NCI-H128 (cell line): ENCODE measurements at regions not wholly inside any gene's neighbourhood (a gene's known extent, or its start where the extent isn't known, plus 50 kb on each side); places are given as distances from the start of the nearest gene placed in this dataset.
"Not testable (repeated sequence)": the region's sequence is repeated elsewhere in the genome, so short reads cannot be mapped to it uniquely, and the experiment has no call there.

Source experiments
- DNase-seq: peaks from one replicate; lab custom pipeline; 2025; ENCODE audit not compliant: unreplicated experiment; lab: John Stamatoyannopoulos, UW

DNA sequence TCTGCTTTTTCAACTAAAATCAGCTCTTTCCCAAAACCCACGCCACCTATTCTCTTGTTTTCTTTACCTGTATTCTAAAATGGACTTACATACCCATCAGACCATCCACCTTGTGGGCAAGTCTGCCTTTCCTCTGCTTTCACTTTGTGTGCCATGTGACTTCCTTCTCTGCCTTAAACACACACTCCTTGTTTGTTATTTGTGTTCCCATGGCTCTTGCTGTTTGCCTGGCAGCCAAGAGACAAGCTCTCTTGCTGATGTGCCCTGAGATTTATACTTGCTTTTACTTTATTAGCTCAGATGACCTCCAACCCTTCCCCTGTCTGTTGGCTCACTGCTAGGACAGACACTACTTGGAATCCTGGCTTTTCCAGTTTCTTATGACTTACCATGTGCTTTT is 309.7 kb upstream of the LRRTM4 start:
- no peak for DNase-seq

DNA sequence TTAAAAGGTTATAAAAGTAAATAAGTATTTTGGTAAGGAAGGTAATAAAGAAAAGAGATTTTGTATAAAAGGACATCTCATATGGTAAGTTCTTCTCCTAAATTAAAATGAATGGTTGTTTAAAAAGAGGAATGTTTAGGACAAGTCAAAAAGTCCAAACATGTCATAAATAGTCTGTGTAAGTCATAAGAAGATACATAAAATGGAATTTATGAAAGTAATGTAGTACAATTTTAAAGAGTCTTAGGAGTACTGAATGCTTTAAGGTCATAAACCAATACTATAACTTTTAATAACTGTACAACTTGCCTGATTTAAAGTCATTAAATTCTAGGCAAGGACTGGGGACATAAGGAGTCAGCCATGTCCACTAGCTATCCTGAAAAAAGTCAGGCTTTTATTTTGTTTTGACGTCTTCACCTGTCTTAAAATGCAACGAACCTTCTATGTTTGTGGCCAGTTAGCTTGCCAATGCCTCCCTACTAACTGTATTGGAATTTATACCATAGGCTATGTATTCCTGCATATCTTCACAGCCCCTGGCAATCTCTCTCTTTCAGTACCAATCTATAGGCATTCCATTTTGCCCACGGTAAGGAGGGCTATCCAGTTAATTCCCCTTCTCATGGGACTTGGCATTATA is 312.3 kb upstream of the LRRTM4 start:
- DNase-seq, result no peak

DNA sequence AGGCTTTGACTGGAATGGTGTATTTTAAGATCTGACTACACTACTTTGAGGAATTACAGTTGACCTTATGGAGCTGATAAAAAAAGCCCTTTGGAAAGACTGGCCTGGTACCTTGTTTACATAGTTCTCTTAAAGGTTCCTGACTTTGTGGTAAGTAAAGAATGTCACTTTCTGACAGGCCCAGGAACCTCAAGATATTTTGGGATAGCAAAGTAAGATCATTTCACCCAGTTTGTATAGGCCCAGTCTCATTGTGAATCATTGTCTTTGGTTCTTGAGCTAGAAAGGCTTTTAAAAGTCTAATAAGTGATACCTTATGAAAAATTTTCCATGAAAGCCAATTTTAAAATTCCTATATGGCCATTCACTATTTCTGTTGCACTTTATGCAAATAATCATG is 316.3 kb upstream of the LRRTM4 start:
- DNase-seq, result no peak

DNA sequence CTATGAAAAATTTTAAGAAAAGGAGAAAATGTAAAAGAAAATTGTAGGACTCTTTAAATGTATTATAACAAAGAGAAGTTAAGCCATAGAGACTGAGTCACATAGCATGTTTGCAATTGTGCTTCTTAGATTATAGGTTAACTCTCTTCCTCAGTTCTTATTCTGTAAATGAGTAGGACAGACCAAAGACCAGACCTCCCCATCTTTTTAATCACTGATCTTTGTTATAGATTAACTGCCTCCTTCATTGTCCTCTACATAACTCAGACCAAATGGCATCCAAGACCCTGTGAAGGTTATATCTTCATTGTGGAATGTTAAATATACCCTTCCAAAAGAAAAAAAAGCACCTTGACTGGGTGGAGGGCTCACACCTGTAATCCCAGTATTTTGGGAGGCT is 316.9 kb upstream of the LRRTM4 start:
- DNase-seq, result no peak

DNA sequence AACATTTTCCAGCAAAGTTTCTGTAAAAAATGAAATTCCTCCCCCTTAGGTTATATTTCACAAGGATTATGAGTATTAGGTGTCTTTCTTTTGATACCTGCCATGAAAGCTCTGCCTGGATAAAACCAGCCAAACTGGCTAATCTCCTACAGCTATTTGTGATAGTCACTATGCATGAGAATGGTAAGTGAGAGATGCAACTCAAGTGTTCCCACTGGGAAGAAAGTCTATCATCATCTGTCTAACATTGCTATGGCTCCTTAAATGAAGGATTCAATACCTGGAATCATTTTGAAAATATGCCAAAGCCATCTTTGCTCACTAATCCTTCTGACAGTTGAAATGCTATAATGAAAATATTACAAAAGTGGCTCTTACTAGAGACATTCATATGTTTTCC is 339.9 kb upstream of the LRRTM4 start:
- no peak for DNase-seq

DNA sequence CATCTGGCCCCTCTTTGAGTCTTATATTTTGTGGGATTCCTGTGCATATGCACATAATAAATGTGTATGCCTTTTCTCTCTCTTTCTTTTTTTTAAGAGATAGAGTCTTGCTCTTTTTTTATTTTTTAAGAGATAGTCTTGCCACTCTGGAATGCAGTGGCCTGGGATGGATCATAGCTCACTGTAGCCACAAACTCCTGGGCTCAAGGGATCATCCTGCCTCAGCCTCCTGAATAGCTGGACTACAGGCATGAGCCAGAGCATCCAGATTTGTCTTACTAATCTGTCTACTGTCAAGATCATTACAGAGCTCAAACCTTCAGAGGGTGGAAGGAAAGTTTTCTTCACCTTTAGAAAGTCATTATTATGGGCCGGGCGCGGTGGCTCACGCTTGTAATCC is 342.2 kb upstream of the LRRTM4 start:
- no peak for DNase-seq

DNA sequence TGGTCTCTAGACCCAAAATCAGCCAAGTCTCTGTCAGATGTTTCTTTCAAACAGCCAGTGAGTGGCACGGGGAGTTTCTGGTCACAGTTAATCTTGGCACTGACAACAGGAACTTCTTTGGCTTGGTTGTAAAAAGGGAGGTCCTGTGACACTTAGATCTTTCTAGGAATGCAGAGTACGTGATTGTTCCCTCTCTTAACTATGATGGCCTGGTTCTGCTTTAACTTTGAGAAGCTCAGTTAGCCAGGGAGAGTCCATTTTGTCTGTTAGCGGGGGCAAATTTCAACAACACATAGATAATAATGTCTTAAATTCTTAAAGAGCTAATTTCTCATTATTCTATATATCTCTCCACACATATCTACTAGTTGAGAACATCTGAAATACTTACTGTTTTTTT is 344.5 kb upstream of the LRRTM4 start:
- DNase-seq, result no peak

DNA sequence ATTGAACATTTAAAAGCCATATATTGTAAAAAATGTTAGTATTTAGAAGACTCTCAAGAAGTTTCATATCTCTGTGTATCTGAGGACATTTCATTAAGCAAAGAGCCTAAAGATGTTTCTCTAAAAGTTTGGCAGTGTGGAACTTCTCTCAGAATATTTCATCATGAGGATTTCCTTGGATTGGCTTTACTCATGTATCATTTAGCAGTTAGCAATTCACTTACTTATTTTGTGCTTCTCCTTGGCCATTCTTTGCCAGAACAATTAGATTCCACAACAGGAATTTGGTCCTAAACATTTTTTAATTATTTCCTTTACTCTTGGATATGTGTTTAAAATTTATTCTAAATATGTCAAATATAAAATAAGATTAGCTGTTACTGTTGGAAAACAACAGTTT is 345.0 kb upstream of the LRRTM4 start:
- DNase-seq, result no peak

DNA sequence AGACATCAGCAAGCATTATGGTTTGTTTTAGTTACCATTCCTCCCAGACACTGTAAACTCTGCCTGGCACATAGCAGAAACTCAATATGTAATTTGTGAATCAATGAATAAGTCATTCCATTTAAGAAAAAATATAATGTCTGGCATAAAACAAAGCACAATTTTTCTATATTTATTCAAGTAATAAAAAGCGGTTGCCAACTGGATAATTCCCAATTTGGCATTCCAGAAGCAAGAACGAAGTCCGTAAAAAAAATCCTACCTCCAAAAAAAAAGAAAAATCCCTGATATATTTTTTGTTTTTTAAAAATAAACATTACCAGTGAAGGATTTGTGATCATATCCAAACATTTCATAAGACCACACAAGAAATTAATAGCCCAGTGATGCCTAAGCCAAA is 351.3 kb upstream of the LRRTM4 start:
- no peak for DNase-seq

DNA sequence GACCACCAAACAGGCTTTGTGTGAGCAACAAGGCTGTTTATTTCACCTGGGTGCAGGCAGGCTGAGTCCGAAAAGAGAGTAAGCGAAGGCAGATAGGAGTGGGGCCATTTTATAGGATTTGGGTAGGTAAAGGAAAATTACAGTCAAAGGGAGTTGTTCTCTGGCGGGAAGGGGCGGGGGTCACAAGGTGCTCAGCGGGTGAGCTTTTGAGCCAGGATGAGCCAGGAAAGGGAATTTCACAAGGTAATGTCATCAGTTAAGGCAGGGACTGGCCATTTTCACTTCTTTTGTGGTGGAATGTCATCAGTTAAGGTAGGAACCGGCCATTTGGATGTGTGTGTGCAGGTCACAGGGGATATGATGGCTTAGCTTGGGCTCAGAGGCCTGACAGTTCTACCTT is 378.0 kb upstream of the LRRTM4 start:
- not testable (repeated sequence) for DNase-seq

DNA sequence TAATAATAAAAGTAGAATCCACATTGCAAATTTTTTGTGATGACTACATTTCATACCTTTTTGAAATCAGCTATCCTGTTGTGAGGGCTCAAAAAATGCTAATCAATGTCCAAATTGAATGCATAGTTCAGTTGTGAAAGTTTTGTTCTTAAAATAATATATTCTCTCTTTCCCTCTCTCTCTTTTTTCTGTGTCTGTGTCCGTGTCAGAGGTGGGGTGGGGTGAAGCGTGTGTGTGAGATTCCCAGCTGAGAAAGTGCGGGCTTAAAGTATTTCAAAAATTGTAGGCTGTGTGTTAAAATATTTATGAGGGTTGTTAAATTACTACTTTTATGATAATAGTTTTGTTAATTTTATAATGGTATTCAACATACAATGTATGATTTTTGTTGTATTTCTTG is 388.0 kb upstream of the LRRTM4 start:
- DNase-seq, result no peak

DNA sequence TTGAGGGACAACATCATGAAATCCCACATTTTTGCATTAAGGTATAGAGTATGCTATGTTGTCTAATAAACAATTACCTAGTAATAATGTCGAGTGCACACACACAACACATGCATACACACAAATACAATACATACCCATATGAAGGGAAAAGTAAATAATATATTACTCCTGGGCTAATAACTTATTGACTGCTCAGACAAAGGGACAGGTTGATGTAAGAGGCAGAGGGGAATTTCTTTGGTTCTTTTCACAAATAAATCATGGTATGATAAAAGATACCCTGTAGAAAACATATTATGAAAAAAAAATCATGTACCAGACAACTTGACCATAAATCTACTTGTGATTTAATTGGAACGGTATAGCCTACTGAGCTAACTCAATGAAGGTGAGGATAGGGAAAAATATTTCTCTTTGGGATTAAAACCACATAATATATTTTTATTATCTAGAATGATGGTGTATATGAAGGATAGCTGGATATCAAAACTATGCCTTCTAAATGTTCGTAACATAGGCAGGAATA is 398.7 kb upstream of the LRRTM4 start:
- DNase-seq, result no peak

DNA sequence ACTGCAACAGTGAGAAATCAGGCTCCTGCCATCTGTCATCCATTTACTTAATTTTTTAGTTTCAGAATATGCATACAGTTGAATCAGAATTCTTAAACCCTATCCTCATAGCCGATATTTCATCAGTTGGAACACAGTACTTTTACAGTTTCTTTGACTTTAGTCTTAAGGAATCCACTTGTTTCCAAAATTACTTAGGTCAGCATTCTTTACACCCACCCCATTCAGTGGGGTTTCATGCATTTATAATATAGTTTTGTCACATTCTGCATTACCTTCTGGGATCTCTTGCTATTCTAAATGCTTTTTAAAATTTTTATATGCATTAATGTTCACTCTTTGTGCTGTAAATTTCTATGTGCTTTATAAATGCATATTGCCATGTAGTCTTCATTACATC is 400.4 kb upstream of the LRRTM4 start:
- no peak for DNase-seq

DNA sequence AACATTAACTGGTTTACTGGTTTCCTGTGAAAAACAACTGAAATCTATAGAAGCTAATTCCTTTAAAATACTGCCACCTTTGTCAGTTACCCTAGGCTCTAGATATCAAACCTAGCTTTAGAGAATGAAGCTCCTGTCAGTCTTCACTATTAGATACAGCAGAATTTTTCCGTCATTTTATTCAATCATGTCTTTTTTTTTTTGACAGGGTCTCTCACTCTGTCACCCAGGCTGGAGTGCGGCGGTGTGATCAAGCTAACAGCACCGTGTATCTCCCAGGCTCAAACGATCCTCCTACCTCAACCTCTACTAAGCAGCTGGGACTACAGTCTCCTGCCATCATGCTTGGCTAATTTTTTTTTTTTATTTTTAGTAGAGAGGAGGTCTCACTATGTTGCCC is 415.2 kb upstream of the LRRTM4 start:
- no peak for DNase-seq

DNA sequence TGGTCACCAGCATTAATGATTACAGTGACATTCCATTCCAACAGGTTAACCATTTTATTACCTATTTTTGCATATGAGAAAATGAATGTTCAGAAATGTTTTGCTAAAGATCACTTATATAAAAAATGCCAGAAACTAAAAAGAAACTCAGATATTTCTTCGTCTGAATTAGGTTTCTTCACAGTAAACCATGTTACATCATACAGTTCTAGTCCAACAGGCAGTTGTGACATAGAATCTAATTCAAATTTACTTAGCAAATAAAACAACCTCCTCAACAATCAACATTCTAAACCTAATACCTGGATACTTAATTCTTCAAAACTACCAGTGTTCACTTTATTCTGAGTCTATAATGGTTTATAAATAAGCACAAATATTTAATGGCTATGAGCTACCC is 416.3 kb upstream of the LRRTM4 start:
- no peak for DNase-seq

DNA sequence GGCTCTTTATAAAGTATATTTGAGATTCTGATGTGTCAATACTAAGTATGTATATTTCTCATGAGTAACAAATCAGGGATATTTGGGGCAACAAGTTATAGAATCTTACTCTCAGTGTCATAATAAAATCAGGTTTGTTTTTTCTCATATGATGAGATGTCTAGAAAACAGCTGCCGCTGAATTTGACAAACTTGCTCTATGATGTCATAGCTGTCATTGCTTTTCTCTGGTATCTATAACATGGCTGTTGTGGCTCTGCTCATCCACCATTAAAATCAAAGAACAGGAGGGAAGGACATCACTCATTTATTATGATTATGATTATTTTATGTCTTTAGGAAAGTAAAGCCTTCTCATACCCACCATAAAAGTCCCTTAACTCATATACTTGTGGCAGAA is 417.2 kb upstream of the LRRTM4 start:
- no peak for DNase-seq

DNA sequence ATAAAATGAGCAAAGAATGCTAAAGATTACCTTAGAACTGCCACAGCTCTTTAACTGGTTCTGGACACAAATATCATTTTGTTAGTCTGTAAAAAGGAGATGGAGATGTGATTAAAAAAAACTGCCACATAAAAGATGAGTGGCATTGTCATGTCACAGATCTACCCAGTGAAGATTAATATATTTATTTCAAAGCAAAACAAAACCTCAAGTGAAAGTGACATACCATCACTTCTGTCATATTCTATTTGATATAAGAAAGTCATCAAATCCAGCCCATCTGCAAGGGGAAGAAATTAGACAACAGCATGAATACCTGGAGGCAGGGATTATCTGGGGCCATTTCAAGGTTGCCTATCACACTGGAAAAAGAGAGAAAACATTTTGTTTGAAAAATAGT is 417.6 kb upstream of the LRRTM4 start:
- no peak for DNase-seq

DNA sequence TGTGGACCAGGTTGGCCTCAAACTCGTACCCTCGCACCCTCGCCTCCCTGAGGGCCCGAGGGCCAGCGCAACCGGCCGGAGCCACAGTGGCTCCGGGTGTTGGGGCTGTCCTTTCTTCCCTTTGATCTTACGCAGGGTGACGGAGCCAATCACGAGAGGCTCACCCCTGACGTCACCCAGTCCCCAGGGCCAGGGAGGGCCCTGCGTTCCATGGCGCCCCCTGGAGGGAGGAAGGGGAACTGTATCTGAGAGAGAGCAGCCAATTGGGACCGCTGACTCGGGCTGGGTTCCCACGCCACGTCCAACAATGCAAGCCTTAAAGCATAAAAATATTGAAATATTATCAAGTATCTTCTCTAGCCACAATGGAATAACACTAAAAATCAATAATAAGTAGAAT is 432.8 kb upstream of the LRRTM4 start:
- DNase-seq, result no peak

DNA sequence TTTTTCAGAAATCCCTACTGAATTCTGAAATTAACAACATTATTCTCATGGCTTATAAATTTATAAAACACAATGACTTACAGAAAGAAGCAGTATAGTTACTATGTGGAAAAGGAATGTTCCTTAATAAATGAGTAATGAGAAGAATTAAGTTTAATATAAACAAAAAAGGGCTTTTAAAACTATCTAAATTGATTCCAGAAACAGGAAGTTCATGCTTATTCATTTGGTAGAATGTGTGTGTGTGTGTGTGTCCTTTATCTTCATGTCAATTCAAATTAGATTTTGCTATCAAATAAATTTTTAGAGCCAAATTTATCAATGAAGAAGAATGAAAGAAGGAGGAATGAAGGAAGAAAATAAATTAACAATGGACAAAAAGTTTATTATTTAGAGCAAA is 440.8 kb upstream of the LRRTM4 start:
- no peak for DNase-seq

DNA sequence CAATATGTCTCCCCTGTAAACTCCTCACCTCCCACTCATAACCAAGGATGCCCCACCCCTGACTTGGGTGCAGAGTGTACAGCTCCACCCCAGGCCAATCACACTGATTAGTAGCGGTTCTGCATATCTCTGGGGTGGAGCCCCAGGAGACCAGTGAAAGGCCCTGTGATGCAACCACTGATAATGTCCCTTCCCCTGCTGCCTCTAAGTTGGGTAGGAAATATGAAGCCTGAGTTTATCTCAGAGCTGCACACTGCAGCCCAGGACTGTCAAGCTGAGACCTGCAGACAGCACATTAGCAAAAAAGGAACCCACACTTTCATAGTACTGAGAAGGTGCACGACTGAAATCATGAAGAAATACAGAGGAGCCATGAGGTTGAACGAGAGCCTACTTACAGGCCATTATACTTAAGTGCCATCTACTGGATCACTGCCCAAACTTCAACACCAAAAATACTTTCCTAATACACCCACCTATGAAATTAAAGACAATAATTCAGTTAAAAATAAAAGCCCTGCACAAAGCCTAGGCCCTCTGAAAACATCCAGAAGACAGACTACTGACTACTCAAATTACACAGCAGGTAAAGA is 455.4 kb upstream of the LRRTM4 start:
- DNase-seq, result no peak

DNA sequence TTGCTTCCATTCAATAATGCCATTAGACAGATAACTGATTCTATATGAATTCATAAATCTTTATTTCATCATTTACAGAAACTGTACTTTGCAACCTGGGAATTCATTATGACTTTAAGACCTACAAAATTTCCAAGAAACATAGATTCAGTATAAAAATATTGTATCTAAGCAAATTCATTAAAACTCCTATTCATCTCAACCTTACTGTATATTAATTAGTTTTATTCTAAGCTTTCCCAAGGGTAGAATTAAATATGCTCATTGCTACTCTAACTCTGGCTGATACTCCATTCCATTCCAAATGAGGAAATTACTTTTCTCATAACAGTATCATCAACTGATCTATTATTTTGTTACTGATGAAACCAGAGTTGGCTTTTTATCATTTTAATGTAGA is 473.0 kb upstream of the LRRTM4 start:
- no peak for DNase-seq

DNA sequence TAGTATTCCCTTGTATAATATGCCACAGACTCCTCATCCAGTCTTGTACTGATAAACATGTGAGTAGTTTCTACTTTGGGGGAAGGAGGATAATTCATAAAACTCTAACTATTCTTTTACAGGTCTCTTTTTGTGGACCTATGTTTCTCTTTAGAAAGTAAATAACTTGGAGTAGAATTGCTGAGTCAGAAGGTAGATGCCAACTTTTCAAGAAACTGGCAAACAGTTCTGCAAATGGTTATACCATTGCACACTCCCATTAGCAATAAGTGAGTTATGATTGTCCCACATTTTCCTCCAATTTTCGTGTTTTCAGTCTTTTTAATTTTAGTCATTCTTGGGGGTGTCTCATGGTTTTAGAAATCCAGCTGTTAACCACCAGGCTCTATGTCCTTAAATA is 477.2 kb upstream of the LRRTM4 start:
- DNase-seq, result no peak

DNA sequence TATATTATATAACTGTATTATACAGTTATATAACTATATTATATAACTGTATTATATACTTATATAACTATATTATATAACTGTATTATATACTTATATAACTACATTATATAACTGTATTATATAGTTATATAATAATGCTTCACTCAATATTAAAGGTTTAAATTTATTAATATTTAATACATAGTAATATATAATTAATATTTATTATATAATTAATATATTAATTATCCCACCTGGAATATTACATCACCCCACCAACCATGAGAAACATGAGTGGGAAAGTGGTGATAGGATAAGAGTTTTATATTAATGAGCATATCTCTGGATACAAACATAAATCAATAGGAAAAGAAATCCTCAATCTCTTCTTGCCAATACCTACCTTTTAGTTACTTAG is 487.1 kb upstream of the LRRTM4 start:
- no peak for DNase-seq
